T1000 (cell line): ENCODE measurements at regions not wholly inside any gene's neighbourhood (a gene's known extent, or its start where the extent isn't known, plus 50 kb on each side); places are given as distances from the start of the nearest gene placed in this dataset.
"Not testable (repeated sequence)": the region's sequence is repeated elsewhere in the genome, so short reads cannot be mapped to it uniquely, and the experiment has no call there.

ENCODE experiments used
- DNase-seq: peaks from one replicate; lab custom pipeline; 2025; ENCODE audit warnings: mixed read lengths; lab: John Stamatoyannopoulos, UW

GRCh38 chr6:137623293-137623692 is 129.1 kb upstream of the OLIG3 start:
- DNase-seq: no peak

GRCh38 chr6:137625100-137625661 is 131.0 kb upstream of the OLIG3 start:
- DNase-seq: no peak

- DNase-seq: no peak
Measured at GRCh38 chr6:137625808-137626207, 131.6 kb upstream of the OLIG3 start.

GRCh38 chr6:137630666-137631065 is 136.5 kb upstream of the OLIG3 start:
- no peak for DNase-seq

GRCh38 chr6:137631323-137631722 is 137.1 kb upstream of the OLIG3 start:
- DNase-seq: no peak

GRCh38 chr6:137634177-137634576 is 140.0 kb upstream of the OLIG3 start:
- DNase-seq: not testable (repeated sequence)

GRCh38 chr6:137637121-137637520 is 142.9 kb upstream of the OLIG3 start:
- peak; percentile 14 for DNase-seq

GRCh38 chr6:137638926-137639706 is 144.9 kb upstream of the OLIG3 start:
- no peak for DNase-seq

- no peak for DNase-seq
Measured at GRCh38 chr6:137640086-137640485, 145.9 kb upstream of the OLIG3 start.

- no peak for DNase-seq
Measured at GRCh38 chr6:137641474-137642077, 147.4 kb upstream of the OLIG3 start.

GRCh38 chr6:137643210-137643609 is 149.0 kb upstream of the OLIG3 start:
- not testable (repeated sequence) for DNase-seq

- DNase-seq: not testable (repeated sequence)
Measured at GRCh38 chr6:137643644-137644043, 149.4 kb upstream of the OLIG3 start.

- no peak for DNase-seq
Measured at GRCh38 chr6:137645850-137646249, 151.7 kb upstream of the OLIG3 start.

GRCh38 chr6:137646484-137646883 is 152.3 kb upstream of the OLIG3 start:
- DNase-seq: no peak

- DNase-seq: no peak
Measured at GRCh38 chr6:137647762-137648447, 153.7 kb upstream of the OLIG3 start.

GRCh38 chr6:137650720-137651119 is 156.5 kb upstream of the OLIG3 start:
- DNase-seq: no peak

- DNase-seq: no peak
Measured at GRCh38 chr6:137651178-137651577, 157.0 kb upstream of the OLIG3 start.

GRCh38 chr6:137651591-137652335 is 157.6 kb upstream of the OLIG3 start:
- no peak for DNase-seq

GRCh38 chr6:137652961-137653705 is 158.9 kb upstream of the OLIG3 start:
- no peak for DNase-seq

- no peak for DNase-seq
Measured at GRCh38 chr6:137653706-137654059, 159.5 kb upstream of the OLIG3 start.

- DNase-seq: no peak
Measured at GRCh38 chr6:137654365-137654981, 160.3 kb upstream of the OLIG3 start.
